HCT116 (cell line): ENCODE measurements at regions not wholly inside any gene's neighbourhood (a gene's known extent, or its start where the extent isn't known, plus 50 kb on each side); places are given as distances from the start of the nearest gene placed in this dataset.

ENCODE experiments used
- EZH2 ChIP-seq: fragments of 200-600 bp; sonication (generic); IDR thresholded peaks from 2 replicates; pipeline ENCODE4 v1.6.1; 2017; ENCODE audit warnings: antibody characterized with exemption, mixed run types
- JUND ChIP-seq: IDR thresholded peaks from 2 replicates; pipeline ENCODE4 v1.6.1; 2012
- POLR2A ChIP-seq: IDR thresholded peaks from 2 replicates; pipeline ENCODE4 v1.7.0; 2011; ENCODE audit warnings: borderline replicate concordance; ENCODE audit not compliant: insufficient read depth, insufficient read length; ENCODE audit errors: extremely low read depth
- POLR2AphosphoS5 ChIP-seq: IDR thresholded peaks from 2 replicates; pipeline ENCODE4 v1.6.1; 2011; ENCODE audit warnings: mild to moderate bottlenecking, low read depth, low read length, moderate library complexity
- TF ChIP-seq, protein P1 (sequence below), 3 experiments: fragments of 200-600 bp in 1 of 3; sonication (generic) in 1 of 3; IDR thresholded peaks in 2 of 3; conservative IDR thresholded peaks in 1 of 3; 2 replicates each; pipeline ENCODE4 v1.5.1; 2012 to 2017; ENCODE audit warnings: low read depth in 2 of 3, low read length in 2 of 3, antibody characterized with exemption in 1 of 3, borderline replicate concordance in 1 of 3, control low read depth in 1 of 3, mild to moderate bottlenecking in 1 of 3, mixed read lengths in 1 of 3, mixed run types in 1 of 3, moderate library complexity in 1 of 3; ENCODE audit not compliant: insufficient read depth in 1 of 3
- TF ChIP-seq, protein P2 (sequence below): IDR thresholded peaks from 2 replicates; pipeline ENCODE4 v1.6.1; 2011; ENCODE audit warnings: mild to moderate bottlenecking, low read length, moderate library complexity; ENCODE audit not compliant: insufficient replicate concordance; ENCODE audit errors: extremely low read depth
- TF ChIP-seq, protein P3 (sequence below): IDR thresholded peaks from 2 replicates; pipeline ENCODE4 v1.6.1; 2012; ENCODE audit warnings: low read depth
- TF ChIP-seq, protein P4 (sequence below): IDR thresholded peaks from 2 replicates; pipeline ENCODE4 v1.6.1; 2012
- TF ChIP-seq, protein P5 (sequence below): IDR thresholded peaks from 2 replicates; pipeline ENCODE4 v1.6.1; 2012

DNA sequence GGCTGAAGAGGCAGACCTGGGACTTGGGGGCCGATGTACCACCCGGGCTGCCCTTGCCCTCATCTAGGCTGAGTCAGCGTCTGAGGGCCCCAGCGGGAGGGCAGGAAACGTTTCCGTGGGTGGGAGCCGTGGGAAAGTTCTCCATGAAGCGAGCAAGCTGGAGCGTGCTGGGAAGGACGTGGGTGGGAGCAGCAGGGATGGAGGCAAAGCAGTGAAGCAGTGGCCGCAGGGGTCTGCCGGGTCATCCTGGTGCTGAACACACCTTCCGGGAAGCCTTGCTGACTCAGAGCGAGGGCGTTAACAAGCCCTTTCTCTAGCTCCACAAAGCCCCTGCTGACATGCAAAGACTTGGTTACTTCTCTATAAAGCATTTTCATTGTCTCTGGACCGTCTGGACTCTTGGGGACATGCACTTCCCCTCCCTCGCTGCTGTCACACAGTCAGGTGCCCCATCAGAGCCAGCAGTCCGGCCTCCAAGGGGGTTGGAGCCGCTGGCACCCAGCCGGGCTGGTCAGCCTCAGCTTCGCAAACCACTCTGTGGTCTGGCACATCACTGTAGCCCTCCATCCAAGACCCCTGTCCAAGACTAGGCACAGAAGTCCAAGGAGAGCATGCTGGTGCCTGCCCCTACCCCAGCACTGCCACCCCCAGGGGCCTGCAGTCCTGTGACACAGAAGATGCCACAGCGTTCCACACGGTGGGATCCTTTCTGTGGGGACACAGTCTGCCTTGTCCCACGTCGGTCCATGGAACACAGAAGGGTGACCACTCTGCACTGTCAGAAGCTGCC lies 115.1 kb upstream of the GPC1 start:
- TF ChIP-seq, protein P1, sequence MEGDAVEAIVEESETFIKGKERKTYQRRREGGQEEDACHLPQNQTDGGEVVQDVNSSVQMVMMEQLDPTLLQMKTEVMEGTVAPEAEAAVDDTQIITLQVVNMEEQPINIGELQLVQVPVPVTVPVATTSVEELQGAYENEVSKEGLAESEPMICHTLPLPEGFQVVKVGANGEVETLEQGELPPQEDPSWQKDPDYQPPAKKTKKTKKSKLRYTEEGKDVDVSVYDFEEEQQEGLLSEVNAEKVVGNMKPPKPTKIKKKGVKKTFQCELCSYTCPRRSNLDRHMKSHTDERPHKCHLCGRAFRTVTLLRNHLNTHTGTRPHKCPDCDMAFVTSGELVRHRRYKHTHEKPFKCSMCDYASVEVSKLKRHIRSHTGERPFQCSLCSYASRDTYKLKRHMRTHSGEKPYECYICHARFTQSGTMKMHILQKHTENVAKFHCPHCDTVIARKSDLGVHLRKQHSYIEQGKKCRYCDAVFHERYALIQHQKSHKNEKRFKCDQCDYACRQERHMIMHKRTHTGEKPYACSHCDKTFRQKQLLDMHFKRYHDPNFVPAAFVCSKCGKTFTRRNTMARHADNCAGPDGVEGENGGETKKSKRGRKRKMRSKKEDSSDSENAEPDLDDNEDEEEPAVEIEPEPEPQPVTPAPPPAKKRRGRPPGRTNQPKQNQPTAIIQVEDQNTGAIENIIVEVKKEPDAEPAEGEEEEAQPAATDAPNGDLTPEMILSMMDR (IDR thresholded peaks at IDR 0.05 in 2 of 3, conservative IDR thresholded peaks at IDR 0.05 in 1 of 3; ENCODE audit: borderline replicate concordance in 1 of 3, insufficient read depth in 1 of 3, low read depth in 2 of 3, low read length in 2 of 3), result no peak
- no peak for TF ChIP-seq POLR2AphosphoS5
- TF ChIP-seq, protein P2, sequence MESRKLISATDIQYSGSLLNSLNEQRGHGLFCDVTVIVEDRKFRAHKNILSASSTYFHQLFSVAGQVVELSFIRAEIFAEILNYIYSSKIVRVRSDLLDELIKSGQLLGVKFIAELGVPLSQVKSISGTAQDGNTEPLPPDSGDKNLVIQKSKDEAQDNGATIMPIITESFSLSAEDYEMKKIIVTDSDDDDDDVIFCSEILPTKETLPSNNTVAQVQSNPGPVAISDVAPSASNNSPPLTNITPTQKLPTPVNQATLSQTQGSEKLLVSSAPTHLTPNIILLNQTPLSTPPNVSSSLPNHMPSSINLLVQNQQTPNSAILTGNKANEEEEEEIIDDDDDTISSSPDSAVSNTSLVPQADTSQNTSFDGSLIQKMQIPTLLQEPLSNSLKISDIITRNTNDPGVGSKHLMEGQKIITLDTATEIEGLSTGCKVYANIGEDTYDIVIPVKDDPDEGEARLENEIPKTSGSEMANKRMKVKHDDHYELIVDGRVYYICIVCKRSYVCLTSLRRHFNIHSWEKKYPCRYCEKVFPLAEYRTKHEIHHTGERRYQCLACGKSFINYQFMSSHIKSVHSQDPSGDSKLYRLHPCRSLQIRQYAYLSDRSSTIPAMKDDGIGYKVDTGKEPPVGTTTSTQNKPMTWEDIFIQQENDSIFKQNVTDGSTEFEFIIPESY, result no peak
- TF ChIP-seq JUND, result no peak
- TF ChIP-seq POLR2A, result no peak
- TF ChIP-seq, protein P3, sequence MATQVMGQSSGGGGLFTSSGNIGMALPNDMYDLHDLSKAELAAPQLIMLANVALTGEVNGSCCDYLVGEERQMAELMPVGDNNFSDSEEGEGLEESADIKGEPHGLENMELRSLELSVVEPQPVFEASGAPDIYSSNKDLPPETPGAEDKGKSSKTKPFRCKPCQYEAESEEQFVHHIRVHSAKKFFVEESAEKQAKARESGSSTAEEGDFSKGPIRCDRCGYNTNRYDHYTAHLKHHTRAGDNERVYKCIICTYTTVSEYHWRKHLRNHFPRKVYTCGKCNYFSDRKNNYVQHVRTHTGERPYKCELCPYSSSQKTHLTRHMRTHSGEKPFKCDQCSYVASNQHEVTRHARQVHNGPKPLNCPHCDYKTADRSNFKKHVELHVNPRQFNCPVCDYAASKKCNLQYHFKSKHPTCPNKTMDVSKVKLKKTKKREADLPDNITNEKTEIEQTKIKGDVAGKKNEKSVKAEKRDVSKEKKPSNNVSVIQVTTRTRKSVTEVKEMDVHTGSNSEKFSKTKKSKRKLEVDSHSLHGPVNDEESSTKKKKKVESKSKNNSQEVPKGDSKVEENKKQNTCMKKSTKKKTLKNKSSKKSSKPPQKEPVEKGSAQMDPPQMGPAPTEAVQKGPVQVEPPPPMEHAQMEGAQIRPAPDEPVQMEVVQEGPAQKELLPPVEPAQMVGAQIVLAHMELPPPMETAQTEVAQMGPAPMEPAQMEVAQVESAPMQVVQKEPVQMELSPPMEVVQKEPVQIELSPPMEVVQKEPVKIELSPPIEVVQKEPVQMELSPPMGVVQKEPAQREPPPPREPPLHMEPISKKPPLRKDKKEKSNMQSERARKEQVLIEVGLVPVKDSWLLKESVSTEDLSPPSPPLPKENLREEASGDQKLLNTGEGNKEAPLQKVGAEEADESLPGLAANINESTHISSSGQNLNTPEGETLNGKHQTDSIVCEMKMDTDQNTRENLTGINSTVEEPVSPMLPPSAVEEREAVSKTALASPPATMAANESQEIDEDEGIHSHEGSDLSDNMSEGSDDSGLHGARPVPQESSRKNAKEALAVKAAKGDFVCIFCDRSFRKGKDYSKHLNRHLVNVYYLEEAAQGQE, result no peak
- TF ChIP-seq, protein P4, sequence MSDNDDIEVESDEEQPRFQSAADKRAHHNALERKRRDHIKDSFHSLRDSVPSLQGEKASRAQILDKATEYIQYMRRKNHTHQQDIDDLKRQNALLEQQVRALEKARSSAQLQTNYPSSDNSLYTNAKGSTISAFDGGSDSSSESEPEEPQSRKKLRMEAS, result no peak
- TF ChIP-seq, protein P5, sequence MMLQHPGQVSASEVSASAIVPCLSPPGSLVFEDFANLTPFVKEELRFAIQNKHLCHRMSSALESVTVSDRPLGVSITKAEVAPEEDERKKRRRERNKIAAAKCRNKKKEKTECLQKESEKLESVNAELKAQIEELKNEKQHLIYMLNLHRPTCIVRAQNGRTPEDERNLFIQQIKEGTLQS, result no peak
- TF ChIP-seq EZH2, result no peak
